ENCODE measurements at regions not wholly inside any gene's neighbourhood (a gene's known extent, or its start where the extent isn't known, plus 50 kb on each side); places are given as distances from the start of the nearest gene placed in this dataset.

DNA sequence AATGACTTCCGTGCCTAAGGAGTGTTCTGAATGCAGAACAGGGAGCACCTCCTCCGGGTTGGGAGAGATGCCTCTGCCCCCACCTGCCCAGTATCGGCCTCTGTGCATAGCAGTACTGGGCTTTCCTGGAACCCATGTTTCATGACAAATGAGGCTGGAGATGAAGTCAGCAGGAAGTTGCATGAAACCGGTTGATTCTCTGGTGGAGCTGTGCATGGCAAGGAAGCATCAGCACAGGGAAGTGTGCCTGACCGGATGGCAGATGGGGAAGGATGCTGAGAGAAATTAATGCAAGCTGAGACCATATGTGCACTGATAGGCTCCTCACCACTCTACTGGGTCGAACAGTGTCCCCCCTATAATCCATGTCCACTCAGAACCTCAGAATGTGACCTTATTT lies 155.5 kb downstream of the CDH26 start:
- H3K4me3 ChIP-seq (ENCODE audit: low read depth, low read length), result no peak overlapping the region
- POLR2A ChIA-PET, result no interaction called here
- CTCF ChIA-PET, result no interaction called here
- H3K4me1 ChIP-seq (ENCODE audit: control insufficient read depth, insufficient read depth, low read length), result no peaks in the 10 kb centered on the region
- H3K36me3 ChIP-seq (ENCODE audit: control insufficient read depth in 2 of 2, insufficient read depth in 1 of 2, low read length in 2 of 2), result no peaks in the 10 kb centered on the region
- H3K9me3 ChIP-seq (ENCODE audit: control insufficient read depth, insufficient read depth, low read depth, low read length), result no peaks in the 10 kb centered on the region
- TF ChIP-seq ZNF677 (tag by site-specific recombination; IDR thresholded peaks at IDR 0.05) (no peak), ZNF366 (tag by site-specific recombination; conservative IDR thresholded peaks at IDR 0.05) (no peak), ZSCAN30 (tag by site-specific recombination; IDR thresholded peaks at IDR 0.05) (no peak), ZBTB7A (tag by site-specific recombination; IDR thresholded peaks at IDR 0.05; ENCODE audit: low read depth) (no peak), ZNF121 (tag by site-specific recombination; IDR thresholded peaks at IDR 0.05) (no peak), ZNF48 (tag by site-specific recombination; IDR thresholded peaks at IDR 0.05) (no peak), ZNF416 (tag by site-specific recombination; IDR thresholded peaks at IDR 0.05) (no peak), TCF7L2 (IDR thresholded peaks at IDR 0.05; ENCODE audit: borderline replicate concordance, low read depth, low read length) (no peak), ZXDB (tag by site-specific recombination; IDR thresholded peaks at IDR 0.05) (no peak), KLF10 (tag by site-specific recombination; IDR thresholded peaks at IDR 0.05) (no peak), ZNF311 (tag by site-specific recombination; IDR thresholded peaks at IDR 0.05; ENCODE audit: borderline replicate concordance) (no peak), ZNF837 (tag by site-specific recombination; IDR thresholded peaks at IDR 0.05) (no peak)
- TF ChIP-seq, protein P1, sequence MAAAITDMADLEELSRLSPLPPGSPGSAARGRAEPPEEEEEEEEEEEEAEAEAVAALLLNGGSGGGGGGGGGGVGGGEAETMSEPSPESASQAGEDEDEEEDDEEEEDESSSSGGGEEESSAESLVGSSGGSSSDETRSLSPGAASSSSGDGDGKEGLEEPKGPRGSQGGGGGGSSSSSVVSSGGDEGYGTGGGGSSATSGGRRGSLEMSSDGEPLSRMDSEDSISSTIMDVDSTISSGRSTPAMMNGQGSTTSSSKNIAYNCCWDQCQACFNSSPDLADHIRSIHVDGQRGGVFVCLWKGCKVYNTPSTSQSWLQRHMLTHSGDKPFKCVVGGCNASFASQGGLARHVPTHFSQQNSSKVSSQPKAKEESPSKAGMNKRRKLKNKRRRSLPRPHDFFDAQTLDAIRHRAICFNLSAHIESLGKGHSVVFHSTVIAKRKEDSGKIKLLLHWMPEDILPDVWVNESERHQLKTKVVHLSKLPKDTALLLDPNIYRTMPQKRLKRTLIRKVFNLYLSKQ (tag by site-specific recombination; IDR thresholded peaks at IDR 0.05; ENCODE audit: borderline replicate concordance), result no peak
- TF ChIP-seq, protein P2, sequence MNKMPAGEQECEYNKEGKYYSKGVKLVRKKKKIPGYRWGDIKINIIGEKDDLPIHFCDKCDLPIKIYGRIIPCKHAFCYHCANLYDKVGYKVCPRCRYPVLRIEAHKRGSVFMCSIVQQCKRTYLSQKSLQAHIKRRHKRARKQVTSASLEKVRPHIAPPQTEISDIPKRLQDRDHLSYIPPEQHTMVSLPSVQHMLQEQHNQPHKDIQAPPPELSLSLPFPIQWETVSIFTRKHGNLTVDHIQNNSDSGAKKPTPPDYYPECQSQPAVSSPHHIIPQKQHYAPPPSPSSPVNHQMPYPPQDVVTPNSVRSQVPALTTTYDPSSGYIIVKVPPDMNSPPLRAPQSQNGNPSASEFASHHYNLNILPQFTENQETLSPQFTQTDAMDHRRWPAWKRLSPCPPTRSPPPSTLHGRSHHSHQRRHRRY (tag by site-specific recombination; IDR thresholded peaks at IDR 0.05), result no peak
- TF ChIP-seq, protein P3, sequence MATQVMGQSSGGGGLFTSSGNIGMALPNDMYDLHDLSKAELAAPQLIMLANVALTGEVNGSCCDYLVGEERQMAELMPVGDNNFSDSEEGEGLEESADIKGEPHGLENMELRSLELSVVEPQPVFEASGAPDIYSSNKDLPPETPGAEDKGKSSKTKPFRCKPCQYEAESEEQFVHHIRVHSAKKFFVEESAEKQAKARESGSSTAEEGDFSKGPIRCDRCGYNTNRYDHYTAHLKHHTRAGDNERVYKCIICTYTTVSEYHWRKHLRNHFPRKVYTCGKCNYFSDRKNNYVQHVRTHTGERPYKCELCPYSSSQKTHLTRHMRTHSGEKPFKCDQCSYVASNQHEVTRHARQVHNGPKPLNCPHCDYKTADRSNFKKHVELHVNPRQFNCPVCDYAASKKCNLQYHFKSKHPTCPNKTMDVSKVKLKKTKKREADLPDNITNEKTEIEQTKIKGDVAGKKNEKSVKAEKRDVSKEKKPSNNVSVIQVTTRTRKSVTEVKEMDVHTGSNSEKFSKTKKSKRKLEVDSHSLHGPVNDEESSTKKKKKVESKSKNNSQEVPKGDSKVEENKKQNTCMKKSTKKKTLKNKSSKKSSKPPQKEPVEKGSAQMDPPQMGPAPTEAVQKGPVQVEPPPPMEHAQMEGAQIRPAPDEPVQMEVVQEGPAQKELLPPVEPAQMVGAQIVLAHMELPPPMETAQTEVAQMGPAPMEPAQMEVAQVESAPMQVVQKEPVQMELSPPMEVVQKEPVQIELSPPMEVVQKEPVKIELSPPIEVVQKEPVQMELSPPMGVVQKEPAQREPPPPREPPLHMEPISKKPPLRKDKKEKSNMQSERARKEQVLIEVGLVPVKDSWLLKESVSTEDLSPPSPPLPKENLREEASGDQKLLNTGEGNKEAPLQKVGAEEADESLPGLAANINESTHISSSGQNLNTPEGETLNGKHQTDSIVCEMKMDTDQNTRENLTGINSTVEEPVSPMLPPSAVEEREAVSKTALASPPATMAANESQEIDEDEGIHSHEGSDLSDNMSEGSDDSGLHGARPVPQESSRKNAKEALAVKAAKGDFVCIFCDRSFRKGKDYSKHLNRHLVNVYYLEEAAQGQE (tag by site-specific recombination; IDR thresholded peaks at IDR 0.05), result no peak
- TF ChIP-seq, protein P4, sequence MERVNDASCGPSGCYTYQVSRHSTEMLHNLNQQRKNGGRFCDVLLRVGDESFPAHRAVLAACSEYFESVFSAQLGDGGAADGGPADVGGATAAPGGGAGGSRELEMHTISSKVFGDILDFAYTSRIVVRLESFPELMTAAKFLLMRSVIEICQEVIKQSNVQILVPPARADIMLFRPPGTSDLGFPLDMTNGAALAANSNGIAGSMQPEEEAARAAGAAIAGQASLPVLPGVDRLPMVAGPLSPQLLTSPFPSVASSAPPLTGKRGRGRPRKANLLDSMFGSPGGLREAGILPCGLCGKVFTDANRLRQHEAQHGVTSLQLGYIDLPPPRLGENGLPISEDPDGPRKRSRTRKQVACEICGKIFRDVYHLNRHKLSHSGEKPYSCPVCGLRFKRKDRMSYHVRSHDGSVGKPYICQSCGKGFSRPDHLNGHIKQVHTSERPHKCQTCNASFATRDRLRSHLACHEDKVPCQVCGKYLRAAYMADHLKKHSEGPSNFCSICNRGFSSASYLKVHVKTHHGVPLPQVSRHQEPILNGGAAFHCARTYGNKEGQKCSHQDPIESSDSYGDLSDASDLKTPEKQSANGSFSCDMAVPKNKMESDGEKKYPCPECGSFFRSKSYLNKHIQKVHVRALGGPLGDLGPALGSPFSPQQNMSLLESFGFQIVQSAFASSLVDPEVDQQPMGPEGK (tag by site-specific recombination; IDR thresholded peaks at IDR 0.05), result no peak
- no peak overlapping the region for H3K27ac ChIP-seq (ENCODE audit: extremely low read depth, low read depth, low read length)

DNA sequence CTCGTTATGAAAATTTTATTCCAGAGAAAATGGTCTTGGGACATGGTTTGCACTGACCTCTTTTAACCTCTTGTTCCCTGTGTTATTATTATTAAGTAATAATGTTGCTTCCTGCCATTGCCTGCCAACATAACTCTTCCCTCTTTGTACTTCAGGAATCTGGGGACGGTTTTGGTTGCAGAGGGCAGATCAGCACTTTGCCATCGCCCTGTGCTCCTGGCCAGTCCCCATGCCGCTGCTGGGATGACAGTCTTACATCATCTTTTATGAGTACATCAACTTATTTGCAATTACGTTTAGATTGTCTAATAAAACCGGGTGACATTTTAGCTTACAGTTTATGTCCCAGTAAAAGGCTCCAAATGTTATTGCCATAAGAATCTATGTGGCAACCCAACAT lies 157.2 kb downstream of the CDH26 start:
- H3K9me3 ChIP-seq (ENCODE audit: control insufficient read depth, insufficient read depth, low read depth, low read length), result no peaks in the 10 kb centered on the region
- no peak overlapping the region for H3K27ac ChIP-seq (ENCODE audit: extremely low read depth, low read depth, low read length)
- CTCF ChIA-PET, result no interaction called here
- H3K4me3 ChIP-seq (ENCODE audit: low read depth, low read length), result no peak overlapping the region
- POLR2A ChIA-PET, result no interaction called here
- H3K36me3 ChIP-seq (ENCODE audit: control insufficient read depth in 2 of 2, insufficient read depth in 1 of 2, low read length in 2 of 2), result no peaks in the 10 kb centered on the region
- H3K4me1 ChIP-seq (ENCODE audit: control insufficient read depth, insufficient read depth, low read length), result no peaks in the 10 kb centered on the region
- TF ChIP-seq ZNF223 (tag by site-specific recombination; IDR thresholded peaks at IDR 0.05) (no peak), ZBTB17 (tag by site-specific recombination; IDR thresholded peaks at IDR 0.05) (no peak), BCL11B (tag by site-specific recombination; IDR thresholded peaks at IDR 0.05; ENCODE audit: low read depth) (no peak), ZBTB21 (tag by site-specific recombination; IDR thresholded peaks at IDR 0.05) (no peak)
- TF ChIP-seq, protein P5, sequence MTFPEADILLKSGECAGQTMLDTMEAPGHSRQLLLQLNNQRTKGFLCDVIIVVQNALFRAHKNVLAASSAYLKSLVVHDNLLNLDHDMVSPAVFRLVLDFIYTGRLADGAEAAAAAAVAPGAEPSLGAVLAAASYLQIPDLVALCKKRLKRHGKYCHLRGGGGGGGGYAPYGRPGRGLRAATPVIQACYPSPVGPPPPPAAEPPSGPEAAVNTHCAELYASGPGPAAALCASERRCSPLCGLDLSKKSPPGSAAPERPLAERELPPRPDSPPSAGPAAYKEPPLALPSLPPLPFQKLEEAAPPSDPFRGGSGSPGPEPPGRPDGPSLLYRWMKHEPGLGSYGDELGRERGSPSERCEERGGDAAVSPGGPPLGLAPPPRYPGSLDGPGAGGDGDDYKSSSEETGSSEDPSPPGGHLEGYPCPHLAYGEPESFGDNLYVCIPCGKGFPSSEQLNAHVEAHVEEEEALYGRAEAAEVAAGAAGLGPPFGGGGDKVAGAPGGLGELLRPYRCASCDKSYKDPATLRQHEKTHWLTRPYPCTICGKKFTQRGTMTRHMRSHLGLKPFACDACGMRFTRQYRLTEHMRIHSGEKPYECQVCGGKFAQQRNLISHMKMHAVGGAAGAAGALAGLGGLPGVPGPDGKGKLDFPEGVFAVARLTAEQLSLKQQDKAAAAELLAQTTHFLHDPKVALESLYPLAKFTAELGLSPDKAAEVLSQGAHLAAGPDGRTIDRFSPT (tag by site-specific recombination; IDR thresholded peaks at IDR 0.05), result no peak
- TF ChIP-seq, protein P6, sequence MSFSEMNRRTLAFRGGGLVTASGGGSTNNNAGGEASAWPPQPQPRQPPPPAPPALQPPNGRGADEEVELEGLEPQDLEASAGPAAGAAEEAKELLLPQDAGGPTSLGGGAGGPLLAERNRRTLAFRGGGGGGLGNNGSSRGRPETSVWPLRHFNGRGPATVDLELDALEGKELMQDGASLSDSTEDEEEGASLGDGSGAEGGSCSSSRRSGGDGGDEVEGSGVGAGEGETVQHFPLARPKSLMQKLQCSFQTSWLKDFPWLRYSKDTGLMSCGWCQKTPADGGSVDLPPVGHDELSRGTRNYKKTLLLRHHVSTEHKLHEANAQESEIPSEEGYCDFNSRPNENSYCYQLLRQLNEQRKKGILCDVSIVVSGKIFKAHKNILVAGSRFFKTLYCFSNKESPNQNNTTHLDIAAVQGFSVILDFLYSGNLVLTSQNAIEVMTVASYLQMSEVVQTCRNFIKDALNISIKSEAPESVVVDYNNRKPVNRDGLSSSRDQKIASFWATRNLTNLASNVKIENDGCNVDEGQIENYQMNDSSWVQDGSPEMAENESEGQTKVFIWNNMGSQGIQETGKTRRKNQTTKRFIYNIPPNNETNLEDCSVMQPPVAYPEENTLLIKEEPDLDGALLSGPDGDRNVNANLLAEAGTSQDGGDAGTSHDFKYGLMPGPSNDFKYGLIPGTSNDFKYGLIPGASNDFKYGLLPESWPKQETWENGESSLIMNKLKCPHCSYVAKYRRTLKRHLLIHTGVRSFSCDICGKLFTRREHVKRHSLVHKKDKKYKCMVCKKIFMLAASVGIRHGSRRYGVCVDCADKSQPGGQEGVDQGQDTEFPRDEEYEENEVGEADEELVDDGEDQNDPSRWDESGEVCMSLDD (tag by site-specific recombination; IDR thresholded peaks at IDR 0.05), result no peak

Data from HEK293 (cell line).